ENCODE measurements at regions not wholly inside any gene's neighbourhood (a gene's known extent, or its start where the extent isn't known, plus 50 kb on each side); places are given as distances from the start of the nearest gene placed in this dataset.

- CTCF ChIA-PET, result interaction anchor here (0.6 to 3.3 kb wide), 9 partner anchors 23 to 1242 kb away, joined by 3 to 13 read pairs (median 4); partner anchors contain the start of gene GNG11
Observed at GRCh38 chr7:94064541-94065191, 60.5 kb upstream of the BET1 start.

More at GRCh38 chr7:94064541-94065191, 60.5 kb upstream of the BET1 start:
- Histone ChIP-seq H3K9me1 (replicated peaks; ENCODE audit: control insufficient read depth, extremely low read depth, insufficient read depth, low read length) (no peaks in the 10 kb centered on the region), H3K79me2 (ENCODE audit: control insufficient read depth, insufficient read depth, low read length) (no peaks in the 10 kb centered on the region), H3K27ac (ENCODE audit: insufficient read depth, low read depth, low read length) (no peak overlapping the region), H3K9ac (replicated peaks; ENCODE audit: extremely low read depth, insufficient read depth, low read length) (no peak overlapping the region), H3K27me3 (ENCODE audit: control insufficient read depth in 2 of 2, insufficient read depth in 2 of 2, low read length in 2 of 2) (peaks cover 60 to 86% of the 10 kb centered on the region in 2 experiments), H2AFZ (ENCODE audit: low read depth, low read length) (no peak overlapping the region), H3K4me2 (ENCODE audit: insufficient read depth, low read length) (peak overlapping the region; percentile 55), H3K36me3 (ENCODE audit: control insufficient read depth in 2 of 2, extremely low read depth in 1 of 2, insufficient read depth in 2 of 2, low read length in 2 of 2) (no peaks in the 10 kb centered on the region), H3K4me1 (ENCODE audit: control insufficient read depth, extremely low read depth, insufficient read depth, low read length) (peaks cover 25% of the 10 kb centered on the region), H4K20me1 (replicated peaks; ENCODE audit: control insufficient read depth, extremely low read depth, insufficient read depth, low read length) (peaks cover 2% of the 10 kb centered on the region), H3K9me3 (replicated peaks; ENCODE audit: control insufficient read depth, insufficient read depth, low read length) (no peaks in the 10 kb centered on the region), H3K4me3 (replicated peaks in 1 of 3; ENCODE audit: insufficient read depth in 1 of 3, low read depth in 1 of 3, low read length in 3 of 3) (no peak overlapping the region)
- peak; percentile 71 for FAIRE-seq
- no TSS peak for BruUV-seq (replicated peaks)
- DNase-seq (ENCODE audit: low read depth, low spot score), result peak; percentile 89
- peak; percentile 93 for TF ChIP-seq FOS (IDR thresholded peaks at IDR 0.05; ENCODE audit: borderline replicate concordance, insufficient read depth, low read length)
- no peak for TF ChIP-seq EZH2 (IDR thresholded peaks at IDR 0.05; ENCODE audit: borderline replicate concordance, low read depth, low read length, severe bottlenecking)
- TF ChIP-seq POLR2A (IDR thresholded peaks at IDR 0.05; ENCODE audit: low read depth, low read length), result peak; percentile 68
- TF ChIP-seq, protein P1, sequence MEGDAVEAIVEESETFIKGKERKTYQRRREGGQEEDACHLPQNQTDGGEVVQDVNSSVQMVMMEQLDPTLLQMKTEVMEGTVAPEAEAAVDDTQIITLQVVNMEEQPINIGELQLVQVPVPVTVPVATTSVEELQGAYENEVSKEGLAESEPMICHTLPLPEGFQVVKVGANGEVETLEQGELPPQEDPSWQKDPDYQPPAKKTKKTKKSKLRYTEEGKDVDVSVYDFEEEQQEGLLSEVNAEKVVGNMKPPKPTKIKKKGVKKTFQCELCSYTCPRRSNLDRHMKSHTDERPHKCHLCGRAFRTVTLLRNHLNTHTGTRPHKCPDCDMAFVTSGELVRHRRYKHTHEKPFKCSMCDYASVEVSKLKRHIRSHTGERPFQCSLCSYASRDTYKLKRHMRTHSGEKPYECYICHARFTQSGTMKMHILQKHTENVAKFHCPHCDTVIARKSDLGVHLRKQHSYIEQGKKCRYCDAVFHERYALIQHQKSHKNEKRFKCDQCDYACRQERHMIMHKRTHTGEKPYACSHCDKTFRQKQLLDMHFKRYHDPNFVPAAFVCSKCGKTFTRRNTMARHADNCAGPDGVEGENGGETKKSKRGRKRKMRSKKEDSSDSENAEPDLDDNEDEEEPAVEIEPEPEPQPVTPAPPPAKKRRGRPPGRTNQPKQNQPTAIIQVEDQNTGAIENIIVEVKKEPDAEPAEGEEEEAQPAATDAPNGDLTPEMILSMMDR (IDR thresholded peaks at IDR 0.05; ENCODE audit: extremely low read depth in 1 of 2, insufficient read depth in 1 of 2, low read depth in 1 of 2, low read length in 2 of 2), result peak; percentile 7 to 9
- peak; percentile 100 for TF ChIP-seq GATA2 (IDR thresholded peaks at IDR 0.05; ENCODE audit: insufficient read depth, insufficient read length, low read depth, low read length)
- peak; percentile 88 for TF ChIP-seq POLR2AphosphoS5 (IDR thresholded peaks at IDR 0.05; ENCODE audit: insufficient read depth, low read depth, low read length)
- no peak for TF ChIP-seq MYC (IDR thresholded peaks at IDR 0.05; ENCODE audit: low read depth, low read length)
- peak; percentile 79 for TF ChIP-seq JUN (IDR thresholded peaks at IDR 0.05; ENCODE audit: borderline replicate concordance, insufficient read depth, insufficient read length, low read depth)
- POLR2A ChIA-PET, result interaction anchor here (0.7 to 0.8 kb wide), 2 partner anchors 19 to 162 kb away, joined by 7 to 10 read pairs; no protein-coding TSS in a partner anchor
- intact Hi-C loops (cut with micrococcal nuclease) (loop anchor here (1.0 to 5.0 kb wide), 9 partner anchors 22 to 349 kb away; partner anchors contain the start of genes BET1 and GNG11), dilution Hi-C loops (cut with MboI; ENCODE audit: extremely low pct_ligation_motif_present, low sequenced_read_pairs) (no loop called here)
